Fibroblast of peridontal ligament (primary cell): ENCODE measurements at regions not wholly inside any gene's neighbourhood (a gene's known extent, or its start where the extent isn't known, plus 50 kb on each side); places are given as distances from the start of the nearest gene placed in this dataset.
A peak's percentile ranks its signal among the peaks of the same experiment; 100 is the strongest.

Experiments
- DNase-seq: peaks from one replicate; pipeline ENCODE4 v3.0.0-alpha.2; 2010; ENCODE audit errors: extremely low read depth

- DNase-seq = no peak
Observed at GRCh38 chr5:86879086-86879485, 261.3 kb downstream of the COX7C start.

GRCh38 chr5:86880344-86880743 is 262.6 kb downstream of the COX7C start:
- no peak for DNase-seq

GRCh38 chr5:86880785-86881492 is 263.2 kb downstream of the COX7C start:
- peak; percentile 81 for DNase-seq

GRCh38 chr5:86881493-86882090 is 263.9 kb downstream of the COX7C start:
- no peak for DNase-seq

GRCh38 chr5:86884608-86885007 is 266.9 kb downstream of the COX7C start:
- DNase-seq = no peak

- no peak for DNase-seq
Observed at GRCh38 chr5:86885011-86885410, 267.3 kb downstream of the COX7C start.

- no peak for DNase-seq
Observed at GRCh38 chr5:86885489-86886230, 267.9 kb downstream of the COX7C start.

- no peak for DNase-seq
Observed at GRCh38 chr5:86890375-86890774, 272.6 kb downstream of the COX7C start.

- DNase-seq = no peak
Observed at GRCh38 chr5:86894056-86894455, 276.3 kb downstream of the COX7C start.

- no peak for DNase-seq
Observed at GRCh38 chr5:86896916-86897315, 279.2 kb downstream of the COX7C start.

- peak; percentile 48 for DNase-seq
Observed at GRCh38 chr5:86909418-86910295, 291.9 kb downstream of the COX7C start.

- peak; percentile 31 for DNase-seq
Observed at GRCh38 chr5:86917117-86917579, 299.4 kb downstream of the COX7C start.

- no peak for DNase-seq
Observed at GRCh38 chr5:86918246-86918645, 300.5 kb downstream of the COX7C start.

GRCh38 chr5:86926033-86926432 is 308.3 kb downstream of the COX7C start:
- DNase-seq = no peak

GRCh38 chr5:86929123-86929766 is 311.5 kb downstream of the COX7C start:
- no peak for DNase-seq

GRCh38 chr5:86951761-86952160 is 315.9 kb upstream of the RASA1 start:
- no peak for DNase-seq

- no peak for DNase-seq
Observed at GRCh38 chr5:86964889-86965288, 302.8 kb upstream of the RASA1 start.

- DNase-seq = peak; percentile 81
Observed at GRCh38 chr5:86968301-86968753, 299.4 kb upstream of the RASA1 start.

GRCh38 chr5:86970361-86970760 is 297.3 kb upstream of the RASA1 start:
- no peak for DNase-seq

- peak; percentile 17 for DNase-seq
Observed at GRCh38 chr5:86971034-86971571, 296.6 kb upstream of the RASA1 start.

- DNase-seq = no peak
Observed at GRCh38 chr5:86974955-86975354, 292.7 kb upstream of the RASA1 start.
